HCT116 (cell line): ENCODE measurements at regions not wholly inside any gene's neighbourhood (a gene's known extent, or its start where the extent isn't known, plus 50 kb on each side); places are given as distances from the start of the nearest gene placed in this dataset.
"Not testable (repeated sequence)": the region's sequence is repeated elsewhere in the genome, so short reads cannot be mapped to it uniquely, and the experiment has no call there.

Experiments
- ATAC-seq: fragments of 200-7000 bp; cut with Tn5 transposase; 2 replicates; pipeline ENCODE4 v1.9.1; 2020; ENCODE audit warnings: mild to moderate bottlenecking, moderate library complexity
- BruUV-seq: library from RNA; stranded (reverse); fragments of 400-500 nt; replicated peaks from 2 replicates; lab custom pipeline; 2021; lab: Mats Ljungman, UMichigan
- CTCF ChIA-PET: fragments of 300-600 bp; sonication (Branson Sonifier 250); formaldehyde crosslinking; loops from one replicate; lab custom pipeline; 2021; ENCODE audit warnings: antibody characterized with exemption; lab: Charles Lee
- POLR2A ChIA-PET: fragments of 300-600, 350-600 bp; sonication (Branson Sonifier 250); formaldehyde crosslinking; loops from one replicate; lab custom pipeline; 2021; ENCODE audit warnings: antibody characterized with exemption; lab: Charles Lee
- RAD21 ChIA-PET, 2 experiments: fragments of 300-600 bp; sonication (Branson Sonifier 250); formaldehyde crosslinking; loops; one replicate each; lab custom pipeline; 2023; ENCODE audit warnings: low total read pairs in 2 of 2; ENCODE audit not compliant: uncharacterized antibody in 2 of 2, unreplicated experiment in 2 of 2, low non-redundant PET in 1 of 2; lab: Charles Lee
- DNase-seq: peaks from one replicate; pipeline ENCODE4 v3.0.0-alpha.2; 2010; ENCODE audit warnings: low read depth, low spot score
- H2AFZ ChIP-seq: fragments of 200-600 bp; shearing (Covaris generic), sonication (generic); 2 replicates; pipeline ENCODE4 v1.6.1; 2017; ENCODE audit warnings: low read depth, mixed run types, mixed read lengths, antibody characterized with exemption, low read length; ENCODE audit not compliant: poor library complexity, severe bottlenecking
- H3K27ac ChIP-seq: 2 replicates; pipeline ENCODE4 v1.5.1; 2012; ENCODE audit warnings: low read depth, low read length
- H3K27me3 ChIP-seq: fragments of 200-600 bp; sonication (generic); 2 replicates; pipeline ENCODE4 v1.6.1; 2016; ENCODE audit warnings: mixed run types, low read length, mixed read lengths; ENCODE audit not compliant: insufficient read depth
- H3K36me3 ChIP-seq, 2 experiments: fragments of 200-500 bp in 1 of 2; fragments of 200-600 bp in 1 of 2; sonication (Bioruptor generic) in 1 of 2; sonication (generic) in 1 of 2; 2 replicates each; pipeline versions ENCODE4 v1.5.1 to v1.6.1; 2014 to 2016; ENCODE audit warnings: low read length in 2 of 2, inconsistent platforms in 1 of 2, mixed read lengths in 1 of 2, mixed run types in 1 of 2; ENCODE audit not compliant: insufficient read depth in 2 of 2, control insufficient read depth in 1 of 2
- H3K4me1 ChIP-seq, 2 experiments: fragments of 200-600 bp in 1 of 2; sonication (generic) in 1 of 2; 2 replicates each; pipeline versions ENCODE4 v1.5.1 to v1.6.1; 2012 to 2017; ENCODE audit warnings: low read length in 2 of 2, inconsistent platforms in 1 of 2, mild to moderate bottlenecking in 1 of 2, mixed read lengths in 1 of 2, mixed run types in 1 of 2, moderate library complexity in 1 of 2; ENCODE audit not compliant: insufficient read depth in 2 of 2, control insufficient read depth in 1 of 2
- H3K4me2 ChIP-seq: fragments of 200-600 bp; sonication (generic); 2 replicates; pipeline ENCODE4 v1.6.1; 2017; ENCODE audit warnings: mixed run types, low read length, mixed read lengths
- H3K4me3 ChIP-seq, 2 experiments: fragments of 200-600 bp in 1 of 2; sonication (generic) in 1 of 2; replicated peaks in 1 of 2; 2 replicates each; pipeline ENCODE4 v1.5.1; 2011 to 2016; ENCODE audit warnings: low read length in 2 of 2, control low read depth in 1 of 2, low read depth in 1 of 2, mild to moderate bottlenecking in 1 of 2, mixed read lengths in 1 of 2, mixed run types in 1 of 2
- H3K79me2 ChIP-seq: fragments of 200-600 bp; sonication (generic); 2 replicates; pipeline ENCODE4 v1.6.1; 2017; ENCODE audit warnings: mild to moderate bottlenecking, mixed run types, low read length, moderate library complexity, mixed read lengths; ENCODE audit not compliant: insufficient read depth
- H3K9ac ChIP-seq: fragments of 200-600 bp; sonication (generic); 2 replicates; pipeline ENCODE4 v1.6.1; 2016; ENCODE audit warnings: low read length, mixed read lengths
- H3K9me2 ChIP-seq: fragments of 200-600 bp; sonication (generic), shearing (Covaris generic); 2 replicates; pipeline ENCODE4 v1.6.1; 2017; ENCODE audit warnings: mixed run types, mild to moderate bottlenecking, moderate library complexity; ENCODE audit not compliant: insufficient read depth
- H3K9me3 ChIP-seq, 2 experiments: fragments of 200-500 bp in 1 of 2; fragments of 200-600 bp in 1 of 2; sonication (Bioruptor generic) in 1 of 2; sonication (generic) in 1 of 2; 2 replicates each; pipeline ENCODE4 v1.6.1; 2014 to 2017; ENCODE audit warnings: low read length in 2 of 2, mixed read lengths in 2 of 2, inconsistent platforms in 1 of 2, low read depth in 1 of 2, mild to moderate bottlenecking in 1 of 2, mixed run types in 1 of 2, moderate library complexity in 1 of 2; ENCODE audit not compliant: control insufficient read depth in 1 of 2, insufficient read depth in 1 of 2
- H4K20me1 ChIP-seq: fragments of 200-600 bp; sonication (generic), shearing (Covaris generic); 2 replicates; pipeline ENCODE4 v1.6.1; 2017; ENCODE audit warnings: mixed run types, mild to moderate bottlenecking, moderate library complexity; ENCODE audit not compliant: insufficient read depth
- CBX3 ChIP-seq: IDR thresholded peaks from 2 replicates; pipeline ENCODE4 v1.6.1; 2012; ENCODE audit warnings: low read depth
- CEBPB ChIP-seq: IDR thresholded peaks from 2 replicates; pipeline ENCODE4 v1.6.1; 2012; ENCODE audit warnings: low read depth
- CTCF ChIP-seq, 3 experiments: fragments of 200-600 bp in 1 of 3; sonication (generic) in 1 of 3; IDR thresholded peaks in 2 of 3; conservative IDR thresholded peaks in 1 of 3; 2 replicates each; pipeline ENCODE4 v1.5.1; 2012 to 2017; ENCODE audit warnings: low read depth in 2 of 3, low read length in 2 of 3, antibody characterized with exemption in 1 of 3, borderline replicate concordance in 1 of 3, control low read depth in 1 of 3, mild to moderate bottlenecking in 1 of 3, mixed read lengths in 1 of 3, mixed run types in 1 of 3, moderate library complexity in 1 of 3; ENCODE audit not compliant: insufficient read depth in 1 of 3
- ELF1 ChIP-seq: IDR thresholded peaks from 2 replicates; pipeline ENCODE4 v1.6.1; 2012; ENCODE audit warnings: low read depth, borderline replicate concordance
- EZH2phosphoT487 ChIP-seq: fragments of 200-600 bp; IDR thresholded peaks from 2 replicates; pipeline ENCODE4 v1.6.1; 2018; ENCODE audit warnings: antibody characterized with exemption, borderline replicate concordance
- FOSL1 ChIP-seq: IDR thresholded peaks from 2 replicates; pipeline ENCODE4 v1.6.1; 2012; ENCODE audit warnings: low read depth
- JUND ChIP-seq: IDR thresholded peaks from 2 replicates; pipeline ENCODE4 v1.6.1; 2012
- SIN3A ChIP-seq: IDR thresholded peaks from 2 replicates; pipeline ENCODE4 v1.6.1; 2012; ENCODE audit warnings: low read depth
- SP1 ChIP-seq: IDR thresholded peaks from 2 replicates; pipeline ENCODE4 v1.6.1; 2012; ENCODE audit warnings: low read depth
- TCF7L2 ChIP-seq: IDR thresholded peaks from 2 replicates; pipeline ENCODE4 v1.7.0; 2011; ENCODE audit warnings: borderline replicate concordance, inconsistent platforms; ENCODE audit not compliant: insufficient read depth, insufficient read length; ENCODE audit errors: extremely low read depth
- intact Hi-C: fragments of 100-400 bp; cut with micrococcal nuclease; formaldehyde crosslinking; loops from 2 replicates; pipeline ENCODE4 v1.10.0; 2022
- TF ChIP-seq, protein P1 (sequence below): IDR thresholded peaks from 2 replicates; pipeline ENCODE4 v1.6.1; 2012; ENCODE audit warnings: low read depth
- TF ChIP-seq, protein P2 (sequence below): IDR thresholded peaks from 2 replicates; pipeline ENCODE4 v1.6.1; 2012
- TF ChIP-seq, protein P3 (sequence below): IDR thresholded peaks from 2 replicates; pipeline ENCODE4 v1.6.1; 2012

DNA sequence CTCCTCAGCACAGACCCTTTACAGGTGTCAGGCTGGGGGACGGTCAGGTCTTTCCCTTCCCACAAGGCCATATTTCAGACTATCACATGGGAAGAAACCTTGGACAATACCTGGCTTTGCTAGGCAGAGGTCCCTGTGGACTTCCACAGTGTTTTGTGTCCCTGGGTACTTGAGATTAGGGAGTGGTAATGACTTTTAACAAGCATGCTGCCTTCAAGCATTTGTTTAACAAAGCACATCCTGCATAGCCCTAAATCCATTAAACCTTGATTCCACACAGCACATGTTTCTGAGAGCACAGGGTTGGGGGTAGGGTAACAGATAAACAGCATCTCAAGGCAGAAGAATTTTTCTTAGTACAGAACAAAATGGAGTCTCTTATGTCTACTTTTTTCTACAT lies 451.2 kb downstream of the PLOD2 start:
- intact Hi-C loops, H3K4me3 ChIP-seq, H4K20me1 ChIP-seq, H3K9ac ChIP-seq, H3K9me2 ChIP-seq, RAD21 ChIA-PET, H3K36me3 ChIP-seq, ATAC-seq, POLR2A ChIA-PET, CTCF ChIA-PET, BruUV-seq, DNase-seq, H3K4me2 ChIP-seq, H3K4me1 ChIP-seq, H2AFZ ChIP-seq, H3K27me3 ChIP-seq, H3K27ac ChIP-seq, H3K9me3 ChIP-seq, H3K79me2 ChIP-seq: not testable (repeated sequence)

- POLR2A ChIA-PET: no interaction called here
- TF ChIP-seq EZH2phosphoT487 (no peak), JUND (no peak), FOSL1 (no peak), SIN3A (no peak), SP1 (no peak), CBX3 (no peak), CTCF (IDR thresholded peaks at IDR 0.05 in 2 of 3, conservative IDR thresholded peaks at IDR 0.05 in 1 of 3; ENCODE audit: borderline replicate concordance in 1 of 3, insufficient read depth in 1 of 3, low read depth in 2 of 3, low read length in 2 of 3) (no peak), CEBPB (no peak), TCF7L2 (no peak), ELF1 (no peak)
- TF ChIP-seq, protein P1, sequence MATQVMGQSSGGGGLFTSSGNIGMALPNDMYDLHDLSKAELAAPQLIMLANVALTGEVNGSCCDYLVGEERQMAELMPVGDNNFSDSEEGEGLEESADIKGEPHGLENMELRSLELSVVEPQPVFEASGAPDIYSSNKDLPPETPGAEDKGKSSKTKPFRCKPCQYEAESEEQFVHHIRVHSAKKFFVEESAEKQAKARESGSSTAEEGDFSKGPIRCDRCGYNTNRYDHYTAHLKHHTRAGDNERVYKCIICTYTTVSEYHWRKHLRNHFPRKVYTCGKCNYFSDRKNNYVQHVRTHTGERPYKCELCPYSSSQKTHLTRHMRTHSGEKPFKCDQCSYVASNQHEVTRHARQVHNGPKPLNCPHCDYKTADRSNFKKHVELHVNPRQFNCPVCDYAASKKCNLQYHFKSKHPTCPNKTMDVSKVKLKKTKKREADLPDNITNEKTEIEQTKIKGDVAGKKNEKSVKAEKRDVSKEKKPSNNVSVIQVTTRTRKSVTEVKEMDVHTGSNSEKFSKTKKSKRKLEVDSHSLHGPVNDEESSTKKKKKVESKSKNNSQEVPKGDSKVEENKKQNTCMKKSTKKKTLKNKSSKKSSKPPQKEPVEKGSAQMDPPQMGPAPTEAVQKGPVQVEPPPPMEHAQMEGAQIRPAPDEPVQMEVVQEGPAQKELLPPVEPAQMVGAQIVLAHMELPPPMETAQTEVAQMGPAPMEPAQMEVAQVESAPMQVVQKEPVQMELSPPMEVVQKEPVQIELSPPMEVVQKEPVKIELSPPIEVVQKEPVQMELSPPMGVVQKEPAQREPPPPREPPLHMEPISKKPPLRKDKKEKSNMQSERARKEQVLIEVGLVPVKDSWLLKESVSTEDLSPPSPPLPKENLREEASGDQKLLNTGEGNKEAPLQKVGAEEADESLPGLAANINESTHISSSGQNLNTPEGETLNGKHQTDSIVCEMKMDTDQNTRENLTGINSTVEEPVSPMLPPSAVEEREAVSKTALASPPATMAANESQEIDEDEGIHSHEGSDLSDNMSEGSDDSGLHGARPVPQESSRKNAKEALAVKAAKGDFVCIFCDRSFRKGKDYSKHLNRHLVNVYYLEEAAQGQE: no peak
- TF ChIP-seq, protein P2, sequence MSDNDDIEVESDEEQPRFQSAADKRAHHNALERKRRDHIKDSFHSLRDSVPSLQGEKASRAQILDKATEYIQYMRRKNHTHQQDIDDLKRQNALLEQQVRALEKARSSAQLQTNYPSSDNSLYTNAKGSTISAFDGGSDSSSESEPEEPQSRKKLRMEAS: no peak
- TF ChIP-seq, protein P3, sequence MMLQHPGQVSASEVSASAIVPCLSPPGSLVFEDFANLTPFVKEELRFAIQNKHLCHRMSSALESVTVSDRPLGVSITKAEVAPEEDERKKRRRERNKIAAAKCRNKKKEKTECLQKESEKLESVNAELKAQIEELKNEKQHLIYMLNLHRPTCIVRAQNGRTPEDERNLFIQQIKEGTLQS: no peak
These were observed 444.5 kb downstream of the PLOD2 start for GRCh38 chr3:145716519-145716918.

More at GRCh38 chr3:145716519-145716918, 444.5 kb downstream of the PLOD2 start:
- H3K4me3 ChIP-seq: no peak overlapping the region
- no peak overlapping the region for H3K4me2 ChIP-seq
- DNase-seq (no peak), ATAC-seq (no peak)
- CTCF ChIA-PET: no interaction called here
- H3K36me3 ChIP-seq: no peaks in the 10 kb centered on the region
- H3K4me1 ChIP-seq: no peaks in the 10 kb centered on the region
- no peak overlapping the region for H3K27ac ChIP-seq
- no peaks in the 10 kb centered on the region for H3K79me2 ChIP-seq
- H3K27me3 ChIP-seq: no peaks in the 10 kb centered on the region
- H4K20me1 ChIP-seq: no peaks in the 10 kb centered on the region
- intact Hi-C loops: no loop called here
- H3K9me2 ChIP-seq: no peaks in the 10 kb centered on the region
- H2AFZ ChIP-seq: no peak overlapping the region
- H3K9me3 ChIP-seq: no peaks in the 10 kb centered on the region
- RAD21 ChIA-PET: no interaction called here
- H3K9ac ChIP-seq: no peak overlapping the region
- BruUV-seq: no TSS peak
